SK-N-SH (cell line): ENCODE measurements at regions not wholly inside any gene's neighbourhood (a gene's known extent, or its start where the extent isn't known, plus 50 kb on each side); places are given as distances from the start of the nearest gene placed in this dataset.

ENCODE experiments used
- CTCF ChIA-PET: fragments of 300-600, 350-600 bp; formaldehyde crosslinking; extraction: SDS; loops from one replicate; lab custom pipeline; 2021; lab: Yijun Ruan, JAX
- POLR2A ChIA-PET: fragments of 350-600 bp; sonication (Branson Sonifier 250); formaldehyde crosslinking; extraction: SDS; loops from one replicate; lab custom pipeline; 2020; ENCODE audit warnings: antibody characterized with exemption, inconsistent platforms; lab: Yijun Ruan, JAX
- DNase-seq: peaks from one replicate; pipeline ENCODE4 v3.0.0; 2012
- H2AFZ ChIP-seq: fragments of 200-600 bp; sonication (generic); 2 replicates; pipeline ENCODE4 v1.8.1; 2016; ENCODE audit warnings: antibody characterized with exemption, mild to moderate bottlenecking, low read depth
- H3F3A ChIP-seq: fragments of 200-600 bp; sonication (generic); replicated peaks from 2 replicates; pipeline ENCODE3; 2016; ENCODE audit warnings: antibody characterized with exemption, mild to moderate bottlenecking; ENCODE audit not compliant: insufficient read depth
- H3K27ac ChIP-seq, 2 experiments: fragments of 200-500 bp in 1 of 2; fragments of 200-600 bp in 1 of 2; sonication (Bioruptor generic) in 1 of 2; sonication (generic), shearing (Covaris generic) in 1 of 2; 2 replicates each; pipeline versions ENCODE4 v1.5.1 to v1.6.1; 2014 to 2016; ENCODE audit warnings: low read depth in 2 of 2, inconsistent platforms in 1 of 2, low read length in 1 of 2, mild to moderate bottlenecking in 1 of 2, mixed read lengths in 1 of 2
- H3K27me3 ChIP-seq: fragments of 200-600 bp; sonication (generic), shearing (Covaris generic); 2 replicates; pipeline ENCODE4 v1.6.1; 2016; ENCODE audit warnings: mixed run types; ENCODE audit not compliant: insufficient read depth
- H3K36me3 ChIP-seq, 2 experiments: fragments of 200-500 bp in 1 of 2; fragments of 200-600 bp in 1 of 2; sonication (Bioruptor generic) in 1 of 2; sonication (generic) in 1 of 2; replicated peaks in 1 of 2; 2 replicates each; pipeline versions ENCODE3 to v1.5.1; 2014 to 2016; ENCODE audit warnings: low read length in 1 of 2, mild to moderate bottlenecking in 1 of 2; ENCODE audit not compliant: insufficient read depth in 2 of 2, control insufficient read depth in 1 of 2
- H3K4me1 ChIP-seq, 2 experiments: fragments of 200-500 bp in 1 of 2; fragments of 200-600 bp in 1 of 2; sonication (Bioruptor generic) in 1 of 2; sonication (generic), shearing (Covaris generic) in 1 of 2; 2 replicates each; pipeline versions ENCODE4 v1.5.1 to v1.6.1; 2014 to 2016; ENCODE audit warnings: low read depth in 1 of 2, low read length in 1 of 2, mixed run types in 1 of 2; ENCODE audit not compliant: insufficient read depth in 2 of 2, control insufficient read depth in 1 of 2
- H3K4me2 ChIP-seq: fragments of 200-600 bp; sonication (generic), shearing (Covaris generic); 2 replicates; pipeline ENCODE4 v1.6.1; 2017; ENCODE audit warnings: mixed run types
- H3K4me3 ChIP-seq, 2 experiments: fragments of 200-500 bp in 1 of 2; fragments of 200-600 bp in 1 of 2; sonication (Bioruptor generic) in 1 of 2; sonication (generic), shearing (Covaris generic) in 1 of 2; 2 replicates each; pipeline versions ENCODE4 v1.5.1 to v1.8.1; 2014 to 2016; ENCODE audit warnings: low read depth in 2 of 2, inconsistent platforms in 1 of 2, low read length in 1 of 2, mild to moderate bottlenecking in 1 of 2, mixed read lengths in 1 of 2, moderate library complexity in 1 of 2
- H3K79me2 ChIP-seq: fragments of 200-600 bp; sonication (generic); 2 replicates; pipeline ENCODE4 v1.8.1; 2017; ENCODE audit warnings: mild to moderate bottlenecking; ENCODE audit not compliant: insufficient read depth
- H3K9ac ChIP-seq: fragments of 200-600 bp; sonication (generic); 2 replicates; pipeline ENCODE4 v1.6.1; 2017; ENCODE audit warnings: mixed run types
- H3K9me2 ChIP-seq: fragments of 200-600 bp; sonication (generic); 2 replicates; pipeline ENCODE4 v1.6.1; 2017; ENCODE audit warnings: mixed run types
- H3K9me3 ChIP-seq: fragments of 200-600 bp; sonication (generic); 2 replicates; pipeline ENCODE4 v1.6.1; 2017; ENCODE audit warnings: mixed run types, mild to moderate bottlenecking, moderate library complexity
- H4K20me1 ChIP-seq: fragments of 200-600 bp; sonication (generic); 2 replicates; pipeline ENCODE4 v1.6.1; 2017; ENCODE audit warnings: mild to moderate bottlenecking, mixed run types; ENCODE audit not compliant: insufficient read depth
- CHD2 ChIP-seq: fragments of 150-350 bp; IDR thresholded peaks from 2 replicates; pipeline ENCODE4 v1.6.1; 2018; ENCODE audit warnings: low read length; ENCODE audit not compliant: partially characterized antibody
- EP300 ChIP-seq, 2 experiments: IDR thresholded peaks; 2 replicates each; pipeline versions ENCODE4 v1.4.0 to v1.6.1; 2012; ENCODE audit warnings: borderline replicate concordance in 1 of 2, low read depth in 1 of 2, low read length in 1 of 2
- FOSL2 ChIP-seq: IDR thresholded peaks from 2 replicates; pipeline ENCODE4 v1.4.0; 2012; ENCODE audit warnings: low read depth, mild to moderate bottlenecking, moderate library complexity, borderline replicate concordance
- FOXJ3 ChIP-seq: sonication (generic); formaldehyde crosslinking; IDR thresholded peaks from 2 replicates; pipeline ENCODE4 v1.5.1; 2020; ENCODE audit warnings: mild to moderate bottlenecking, missing genetic modification reagents
- MEF2A ChIP-seq: IDR thresholded peaks from 2 replicates; pipeline ENCODE4 v1.4.0; 2012; ENCODE audit warnings: low read depth, borderline replicate concordance
- MXI1 ChIP-seq: IDR thresholded peaks from 2 replicates; pipeline ENCODE4 v1.6.1; 2012; ENCODE audit warnings: mild to moderate bottlenecking, low read depth, low read length, improper control_type of control experiment
- RCOR1 ChIP-seq: fragments of 150-350 bp; IDR thresholded peaks from 2 replicates; pipeline ENCODE4 v1.6.1; 2017; ENCODE audit warnings: antibody characterized with exemption, low read length
- RFX5 ChIP-seq: IDR thresholded peaks from 2 replicates; pipeline ENCODE4 v1.6.1; 2012; ENCODE audit warnings: mild to moderate bottlenecking, improper control_type of control experiment, low read length
- RXRA ChIP-seq: IDR thresholded peaks from 2 replicates; pipeline ENCODE4 v1.4.0; 2012; ENCODE audit warnings: low read depth, mild to moderate bottlenecking, borderline replicate concordance
- YY1 ChIP-seq: IDR thresholded peaks from 2 replicates; pipeline ENCODE4 v1.4.0; 2012; ENCODE audit warnings: low read depth, mild to moderate bottlenecking
- WGBS: methylation state at CpG from one replicate; pipeline ENCODE4 v1.1.6; 2017; ENCODE audit warnings: low lambda C conversion rate; 5-methylcytosine and 5-hydroxymethylcytosine counted together
- TF ChIP-seq, protein P1 (sequence below): IDR thresholded peaks from 2 replicates; pipeline ENCODE4; 2012
- TF ChIP-seq, protein P2 (sequence below): IDR thresholded peaks from 2 replicates; pipeline ENCODE4 v1.4.0; 2012; ENCODE audit warnings: low read depth

DNA sequence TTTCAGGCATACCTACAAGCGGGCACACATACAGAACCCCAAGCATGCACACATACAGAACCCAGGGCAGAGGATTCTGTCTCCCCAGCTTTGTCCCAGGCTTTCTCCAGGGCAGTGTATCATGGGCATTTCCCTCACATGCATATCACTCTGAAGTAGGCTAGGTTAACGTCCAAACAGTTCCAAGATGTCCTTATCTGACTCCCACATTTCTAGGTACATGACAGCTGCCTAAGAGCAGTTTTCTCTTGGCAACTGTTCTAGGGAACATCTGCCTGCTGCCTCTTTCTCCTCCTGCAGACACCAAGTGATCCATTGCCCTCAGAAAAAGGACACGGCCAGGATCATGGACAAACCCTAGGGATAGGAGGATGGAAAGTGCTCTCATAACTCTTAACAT is 84.9 kb upstream of the NR3C1 start:
- Histone ChIP-seq H4K20me1 (no peaks in the 10 kb centered on the region), H3K9me3 (no peaks in the 10 kb centered on the region), H3K27me3 (no peaks in the 10 kb centered on the region), H3K9ac (no peak overlapping the region), H2AFZ (no peak overlapping the region), H3K79me2 (no peaks in the 10 kb centered on the region), H3K9me2 (no peaks in the 10 kb centered on the region)
- 91% methylated on average over 3 of the region's 3 CpGs for WGBS
- ChIA-PET CTCF (interaction anchor here (0.6 to 1.0 kb wide), 2 partner anchors 24 to 113 kb away, joined by 3 read pairs; no protein-coding TSS in a partner anchor), POLR2A (no interaction called here)
- no peak for TF ChIP-seq FOXJ3 (CRISPR knock-in tag)
- TF ChIP-seq MEF2A: no peak
- TF ChIP-seq, all 33 proteins: peak for 0
- H3K27ac ChIP-seq: no peak overlapping the region
- no peaks in the 10 kb centered on the region; a peak in 1 of 4 replicates for H3K4me1 ChIP-seq
- H3F3A ChIP-seq: no peaks in the 10 kb centered on the region
- no peaks in the 10 kb centered on the region for H3K36me3 ChIP-seq
- H3K4me3 ChIP-seq: no peak overlapping the region
- no peak overlapping the region for H3K4me2 ChIP-seq
- no peak for DNase-seq

DNA sequence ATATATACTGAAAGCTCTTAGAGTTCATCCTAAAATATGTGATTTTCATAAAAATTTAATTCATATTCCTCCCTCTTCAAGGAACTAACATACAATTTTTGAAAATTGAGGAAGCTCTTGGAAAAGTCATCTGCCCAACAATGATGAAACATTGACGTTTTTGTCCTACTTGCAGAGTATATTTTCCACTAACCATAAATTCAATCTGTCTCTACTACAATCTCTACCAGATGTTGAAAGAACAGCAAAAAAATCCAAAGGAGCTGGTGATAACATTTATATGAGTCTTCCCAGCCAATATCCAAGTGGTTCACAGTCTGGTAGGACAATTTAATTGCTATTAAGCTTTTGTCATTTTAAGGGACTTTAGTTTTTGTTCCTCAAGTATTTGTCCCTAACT is 81.1 kb upstream of the NR3C1 start:
- H3K79me2 ChIP-seq: no peaks in the 10 kb centered on the region
- H3K9me2 ChIP-seq: no peaks in the 10 kb centered on the region
- no peak overlapping the region for H3K9ac ChIP-seq
- no peak for DNase-seq
- H3K4me2 ChIP-seq: no peak overlapping the region
- no peaks in the 10 kb centered on the region for H3F3A ChIP-seq
- ChIA-PET CTCF (interaction anchor here (1.2 kb wide), 1 partner anchor 12 kb away, joined by 3 read pairs; no protein-coding TSS in a partner anchor), POLR2A (no interaction called here)
- WGBS: 60% methylated on average over 1 of the region's 1 CpG
- H3K4me3 ChIP-seq: no peak overlapping the region
- H4K20me1 ChIP-seq: no peaks in the 10 kb centered on the region
- no peak overlapping the region for H2AFZ ChIP-seq
- H3K27me3 ChIP-seq: no peaks in the 10 kb centered on the region
- H3K36me3 ChIP-seq: no peaks in the 10 kb centered on the region
- no peak for TF ChIP-seq EP300 (IDR thresholded peaks at IDR 0.05; ENCODE audit: borderline replicate concordance in 1 of 2, low read depth in 1 of 2, low read length in 1 of 2)
- TF ChIP-seq, protein P1, sequence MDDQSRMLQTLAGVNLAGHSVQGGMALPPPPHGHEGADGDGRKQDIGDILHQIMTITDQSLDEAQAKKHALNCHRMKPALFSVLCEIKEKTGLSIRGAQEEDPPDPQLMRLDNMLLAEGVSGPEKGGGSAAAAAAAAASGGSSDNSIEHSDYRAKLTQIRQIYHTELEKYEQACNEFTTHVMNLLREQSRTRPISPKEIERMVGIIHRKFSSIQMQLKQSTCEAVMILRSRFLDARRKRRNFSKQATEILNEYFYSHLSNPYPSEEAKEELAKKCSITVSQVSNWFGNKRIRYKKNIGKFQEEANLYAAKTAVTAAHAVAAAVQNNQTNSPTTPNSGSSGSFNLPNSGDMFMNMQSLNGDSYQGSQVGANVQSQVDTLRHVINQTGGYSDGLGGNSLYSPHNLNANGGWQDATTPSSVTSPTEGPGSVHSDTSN: no peak
- TF ChIP-seq RFX5: no peak
- no peak for TF ChIP-seq CHD2
- no peak for TF ChIP-seq RXRA
- TF ChIP-seq RCOR1: no peak
- TF ChIP-seq, protein P2, sequence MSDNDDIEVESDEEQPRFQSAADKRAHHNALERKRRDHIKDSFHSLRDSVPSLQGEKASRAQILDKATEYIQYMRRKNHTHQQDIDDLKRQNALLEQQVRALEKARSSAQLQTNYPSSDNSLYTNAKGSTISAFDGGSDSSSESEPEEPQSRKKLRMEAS: no peak
- no peak for TF ChIP-seq FOSL2
- TF ChIP-seq MEF2A: no peak
- no peak for TF ChIP-seq YY1
- no peak for TF ChIP-seq MXI1
- no peaks in the 10 kb centered on the region; a peak in 1 of 4 replicates for H3K4me1 ChIP-seq
- no peaks in the 10 kb centered on the region for H3K9me3 ChIP-seq
- H3K27ac ChIP-seq: no peak overlapping the region
